Esophagus squamous epithelium (tissue), 4 donors: ENCODE measurements at regions not wholly inside any gene's neighbourhood (a gene's known extent, or its start where the extent isn't known, plus 50 kb on each side); places are given as distances from the start of the nearest gene placed in this dataset.

ENCODE experiments used
- POLR2A ChIP-seq, 4 donors: fragments of 450-650 bp; IDR thresholded peaks; one replicate each; pipeline ENCODE4 v1.6.1; 2017; ENCODE audit warnings: antibody characterized with exemption in 4 of 4, mild to moderate bottlenecking in 4 of 4, moderate library complexity in 3 of 4
- TF ChIP-seq, protein P1 (sequence below), 6 experiments: fragments of 450-650 bp in 4 of 6; fragments of 200-600 bp in 2 of 6; sonication (generic) in 2 of 6; IDR thresholded peaks; one replicate each; pipeline ENCODE4 v1.5.1; 2016 to 2019; ENCODE audit warnings: antibody characterized with exemption in 6 of 6, mild to moderate bottlenecking in 4 of 6, moderate library complexity in 4 of 6

DNA sequence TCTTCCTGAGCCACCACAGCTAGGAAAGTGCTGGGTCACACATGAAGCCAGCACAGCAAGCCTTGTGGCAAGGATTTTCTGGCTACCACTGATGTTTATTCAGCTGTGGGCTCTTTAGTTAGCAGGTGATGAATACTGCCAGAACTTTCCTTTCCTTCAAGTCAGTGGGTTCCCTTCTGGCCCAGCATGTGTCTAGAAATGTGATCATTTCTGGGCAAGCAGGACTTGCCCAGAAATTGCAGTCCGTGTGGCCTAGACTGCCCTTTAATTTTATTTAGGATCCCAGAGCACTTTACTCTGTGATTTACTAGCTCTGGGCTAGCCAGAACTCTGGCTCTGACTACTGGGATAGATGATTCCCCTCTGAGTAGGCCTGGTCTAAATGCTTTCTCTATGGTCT lies 397.5 kb downstream of the ZIC4 start:
- no peak for TF ChIP-seq POLR2A (IDR thresholded peaks at IDR 0.05)
- TF ChIP-seq, protein P1, sequence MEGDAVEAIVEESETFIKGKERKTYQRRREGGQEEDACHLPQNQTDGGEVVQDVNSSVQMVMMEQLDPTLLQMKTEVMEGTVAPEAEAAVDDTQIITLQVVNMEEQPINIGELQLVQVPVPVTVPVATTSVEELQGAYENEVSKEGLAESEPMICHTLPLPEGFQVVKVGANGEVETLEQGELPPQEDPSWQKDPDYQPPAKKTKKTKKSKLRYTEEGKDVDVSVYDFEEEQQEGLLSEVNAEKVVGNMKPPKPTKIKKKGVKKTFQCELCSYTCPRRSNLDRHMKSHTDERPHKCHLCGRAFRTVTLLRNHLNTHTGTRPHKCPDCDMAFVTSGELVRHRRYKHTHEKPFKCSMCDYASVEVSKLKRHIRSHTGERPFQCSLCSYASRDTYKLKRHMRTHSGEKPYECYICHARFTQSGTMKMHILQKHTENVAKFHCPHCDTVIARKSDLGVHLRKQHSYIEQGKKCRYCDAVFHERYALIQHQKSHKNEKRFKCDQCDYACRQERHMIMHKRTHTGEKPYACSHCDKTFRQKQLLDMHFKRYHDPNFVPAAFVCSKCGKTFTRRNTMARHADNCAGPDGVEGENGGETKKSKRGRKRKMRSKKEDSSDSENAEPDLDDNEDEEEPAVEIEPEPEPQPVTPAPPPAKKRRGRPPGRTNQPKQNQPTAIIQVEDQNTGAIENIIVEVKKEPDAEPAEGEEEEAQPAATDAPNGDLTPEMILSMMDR (IDR thresholded peaks at IDR 0.05) = no peak
